ENCODE measurements at regions not wholly inside any gene's neighbourhood (a gene's known extent, or its start where the extent isn't known, plus 50 kb on each side); places are given as distances from the start of the nearest gene placed in this dataset.

DNA sequence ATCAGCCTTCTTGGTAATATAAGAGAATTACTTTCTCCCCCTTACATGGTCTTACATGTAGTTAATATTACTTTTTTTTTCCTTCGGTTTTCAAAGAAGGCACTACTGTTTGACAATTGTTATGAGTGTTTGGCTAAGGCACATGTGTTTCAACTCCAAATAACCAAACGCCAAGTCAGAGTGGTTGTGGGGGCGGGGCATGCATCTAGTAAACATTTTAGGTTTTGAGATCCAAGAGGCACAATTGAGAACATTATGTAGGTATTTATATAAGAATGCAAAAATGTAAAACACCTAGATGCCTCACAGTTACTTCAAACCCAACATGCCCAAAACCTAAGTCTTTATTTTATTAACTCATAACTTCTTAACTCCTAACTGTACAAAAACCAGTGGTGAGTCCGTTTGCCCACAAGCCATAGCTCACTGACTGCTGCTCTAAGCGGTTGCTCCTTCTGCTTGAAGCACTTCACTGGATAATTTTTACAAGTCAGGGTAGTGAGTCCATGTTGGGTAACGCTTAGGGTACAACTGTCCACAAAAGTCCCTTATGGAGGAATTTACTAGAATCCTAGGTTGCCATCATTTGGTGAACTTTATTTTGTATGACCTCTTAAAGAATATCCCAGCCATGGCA is 189.9 kb downstream of the HUNK start:
- H3K4me3 ChIP-seq (ENCODE audit: low read depth, low read length): no peak overlapping the region
- POLR2A ChIA-PET: no interaction called here
- DNase-seq (ENCODE audit: low read depth, low spot score): no peak
- TF ChIP-seq, protein P1, sequence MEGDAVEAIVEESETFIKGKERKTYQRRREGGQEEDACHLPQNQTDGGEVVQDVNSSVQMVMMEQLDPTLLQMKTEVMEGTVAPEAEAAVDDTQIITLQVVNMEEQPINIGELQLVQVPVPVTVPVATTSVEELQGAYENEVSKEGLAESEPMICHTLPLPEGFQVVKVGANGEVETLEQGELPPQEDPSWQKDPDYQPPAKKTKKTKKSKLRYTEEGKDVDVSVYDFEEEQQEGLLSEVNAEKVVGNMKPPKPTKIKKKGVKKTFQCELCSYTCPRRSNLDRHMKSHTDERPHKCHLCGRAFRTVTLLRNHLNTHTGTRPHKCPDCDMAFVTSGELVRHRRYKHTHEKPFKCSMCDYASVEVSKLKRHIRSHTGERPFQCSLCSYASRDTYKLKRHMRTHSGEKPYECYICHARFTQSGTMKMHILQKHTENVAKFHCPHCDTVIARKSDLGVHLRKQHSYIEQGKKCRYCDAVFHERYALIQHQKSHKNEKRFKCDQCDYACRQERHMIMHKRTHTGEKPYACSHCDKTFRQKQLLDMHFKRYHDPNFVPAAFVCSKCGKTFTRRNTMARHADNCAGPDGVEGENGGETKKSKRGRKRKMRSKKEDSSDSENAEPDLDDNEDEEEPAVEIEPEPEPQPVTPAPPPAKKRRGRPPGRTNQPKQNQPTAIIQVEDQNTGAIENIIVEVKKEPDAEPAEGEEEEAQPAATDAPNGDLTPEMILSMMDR (IDR thresholded peaks at IDR 0.05; ENCODE audit: insufficient read depth, low read length, missing control alignments): no peak
- CTCF ChIA-PET: no interaction called here

DNA sequence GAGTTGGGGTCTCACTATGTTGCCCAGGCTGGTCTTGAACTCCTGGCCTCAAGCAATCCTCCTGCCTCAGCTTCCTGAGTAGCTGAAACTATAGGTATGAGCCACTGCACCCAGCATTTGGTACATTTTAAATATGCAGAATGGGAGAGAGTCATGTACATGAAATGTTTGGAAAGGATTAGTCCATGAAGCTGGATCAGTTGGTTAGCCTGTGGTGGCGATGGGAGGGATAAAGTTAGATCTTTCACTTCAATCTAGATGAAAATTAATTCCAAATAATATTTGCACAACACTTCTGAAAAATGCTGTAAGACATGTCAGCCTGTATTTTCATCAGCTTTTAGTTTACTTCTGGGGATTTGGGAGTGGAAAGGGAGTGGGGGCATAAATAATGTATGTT is 188.9 kb downstream of the HUNK start:
- no peak overlapping the region for H3K4me3 ChIP-seq (ENCODE audit: low read depth, low read length)
- TF ChIP-seq, protein P1 (IDR thresholded peaks at IDR 0.05; ENCODE audit: insufficient read depth, low read length, missing control alignments): no peak
- no peak for DNase-seq (ENCODE audit: low read depth, low spot score)
- ChIA-PET CTCF (no interaction called here), POLR2A (no interaction called here)

DNA sequence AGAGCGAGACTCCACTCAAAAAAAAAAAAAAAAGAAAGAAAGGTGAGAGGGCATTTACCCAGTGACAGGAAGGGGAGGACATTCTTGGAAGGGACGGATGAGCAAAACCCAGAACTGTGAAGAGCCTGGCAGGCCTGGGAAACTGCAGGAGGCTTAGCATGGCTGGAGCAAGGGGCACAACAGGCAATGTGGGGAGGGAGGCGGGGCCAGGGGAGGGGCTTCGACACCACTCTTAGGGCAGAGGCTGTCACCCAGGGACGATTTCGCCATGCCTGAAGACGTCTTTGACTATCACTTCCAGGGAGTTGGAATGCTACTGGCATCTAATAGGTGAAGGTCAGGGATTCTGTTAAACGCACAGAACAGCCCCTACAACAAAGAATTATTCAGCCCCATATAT is 184.0 kb downstream of the HUNK start:
- no peak for DNase-seq (ENCODE audit: low read depth, low spot score)
- POLR2A ChIA-PET: no interaction called here
- CTCF ChIA-PET: no interaction called here
- TF ChIP-seq, protein P1 (IDR thresholded peaks at IDR 0.05; ENCODE audit: insufficient read depth, low read length, missing control alignments): no peak
- H3K4me3 ChIP-seq (ENCODE audit: low read depth, low read length): no peak overlapping the region

DNA sequence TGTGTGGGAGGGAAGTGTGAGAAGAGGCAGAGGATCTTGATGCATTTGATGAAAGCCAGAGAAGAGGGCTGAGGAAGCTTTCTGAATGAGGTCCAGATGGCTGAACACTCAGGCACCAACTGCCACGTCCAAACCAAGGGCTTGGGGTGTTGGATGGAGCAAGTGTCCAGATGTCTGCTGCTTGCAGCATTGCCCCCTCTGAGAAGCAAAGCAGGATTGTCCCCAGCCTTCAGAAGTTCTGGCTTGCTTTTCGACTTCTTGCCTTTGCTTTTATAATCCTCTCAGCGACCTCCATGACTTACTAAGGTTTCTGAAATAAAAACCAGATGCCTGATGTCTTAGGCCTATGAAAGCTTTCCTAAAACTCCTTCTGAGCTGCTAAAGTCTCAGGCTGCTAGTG is 182.5 kb downstream of the HUNK start:
- ChIA-PET CTCF (no interaction called here), POLR2A (no interaction called here)
- TF ChIP-seq, protein P1 (IDR thresholded peaks at IDR 0.05; ENCODE audit: insufficient read depth, low read length, missing control alignments): no peak
- H3K4me3 ChIP-seq (ENCODE audit: low read depth, low read length): no peak overlapping the region
- DNase-seq (ENCODE audit: low read depth, low spot score): no peak
